ENCODE measurements at regions not wholly inside any gene's neighbourhood (a gene's known extent, or its start where the extent isn't known, plus 50 kb on each side); places are given as distances from the start of the nearest gene placed in this dataset.
A peak's percentile ranks its signal among the peaks of the same experiment; 100 is the strongest.

- intact Hi-C loops (cut with DNase I) = no loop called here
- Histone ChIP-seq H3K9me3 (no peaks in the 10 kb centered on the region), H3K27me3 (peaks cover 9 to 88% (median 40%) of the 10 kb centered on the region in 9 donors), H3K4me1 (no peaks in the 10 kb centered on the region), H3K36me3 (no peaks in the 10 kb centered on the region), H3K4me3 (no peak overlapping the region), H3K27ac (no peak overlapping the region)
- WGBS, 4 donors = 76 to 82% (median 79%) methylated on average over 15 of the region's 15 CpGs
- ATAC-seq = no peak
- peak in 1 of 5 donors; percentile 15 for DNase-seq
- TF ChIP-seq CTCF (IDR thresholded peaks at IDR 0.05) (no peak), POLR2A (IDR thresholded peaks at IDR 0.05) (no peak)
These were observed 217.5 kb downstream of the TEX29 start for GRCh38 chr13:111537843-111538499.

GRCh38 chr13:111539252-111539651, 218.8 kb downstream of the TEX29 start:
- H3K27me3 ChIP-seq = peaks cover 9 to 80% (median 31%) of the 10 kb centered on the region in 9 donors
- H3K4me1 ChIP-seq = no peaks in the 10 kb centered on the region
- intact Hi-C loops (cut with DNase I) = no loop called here
- no peaks in the 10 kb centered on the region for H3K9me3 ChIP-seq
- no peak overlapping the region for H3K4me3 ChIP-seq
- TF ChIP-seq POLR2A (IDR thresholded peaks at IDR 0.05) (no peak), CTCF (IDR thresholded peaks at IDR 0.05) (no peak)
- WGBS, 4 donors = 82 to 94% (median 90%) methylated on average over 6 to 12 of the region's 12 CpGs
- no peak overlapping the region for H3K27ac ChIP-seq
- no peak for DNase-seq
- H3K36me3 ChIP-seq = no peaks in the 10 kb centered on the region
- ATAC-seq = no peak

- ATAC-seq = no peak
- Histone ChIP-seq H3K9me3 (no peaks in the 10 kb centered on the region), H3K36me3 (no peaks in the 10 kb centered on the region), H3K4me1 (no peaks in the 10 kb centered on the region), H3K4me3 (no peak overlapping the region), H3K27ac (no peak overlapping the region), H3K27me3 (peaks cover 9 to 73% (median 24%) of the 10 kb centered on the region in 9 donors)
- 74 to 79% (median 76%) methylated on average over 17 of the region's 17 CpGs for WGBS, 4 donors
- TF ChIP-seq POLR2A (IDR thresholded peaks at IDR 0.05) = no peak
- no peak for TF ChIP-seq CTCF (IDR thresholded peaks at IDR 0.05)
- no peak for DNase-seq
- intact Hi-C loops (cut with DNase I) = no loop called here
These were observed 219.5 kb downstream of the TEX29 start for GRCh38 chr13:111539791-111540446.

- TF ChIP-seq POLR2A (IDR thresholded peaks at IDR 0.05) = no peak
- no peak for TF ChIP-seq CTCF (IDR thresholded peaks at IDR 0.05)
- Histone ChIP-seq H3K27me3 (peaks cover 6 to 67% (median 21%) of the 10 kb centered on the region in 9 donors), H3K4me3 (no peak overlapping the region), H3K4me1 (no peaks in the 10 kb centered on the region), H3K36me3 (no peaks in the 10 kb centered on the region), H3K27ac (no peak overlapping the region), H3K9me3 (peaks cover 0 to 2% (median 0%) of the 10 kb centered on the region in 12 donors)
- DNase-seq = no peak
- intact Hi-C loops (cut with DNase I) = no loop called here
- 86% methylated on average over 10 of the region's 10 CpGs for WGBS, 4 donors
- ATAC-seq = no peak
These were observed 220.0 kb downstream of the TEX29 start for GRCh38 chr13:111540486-111540885.
